Liver (tissue), 3 donors: ENCODE measurements at regions not wholly inside any gene's neighbourhood (a gene's known extent, or its start where the extent isn't known, plus 50 kb on each side); places are given as distances from the start of the nearest gene placed in this dataset.

Experiments
- GABPA ChIP-seq, 2 donors: IDR thresholded peaks in 1 of 2; conservative IDR thresholded peaks in 1 of 2; 2 replicates each; pipeline ENCODE4 v1.6.1; 2016; ENCODE audit warnings: antibody characterized with exemption in 2 of 2, mild to moderate bottlenecking in 1 of 2, moderate library complexity in 1 of 2
- JUND ChIP-seq, 2 donors: IDR thresholded peaks; 2 replicates each; pipeline ENCODE4 v1.6.1; 2016; ENCODE audit warnings: antibody characterized with exemption in 2 of 2
- RAD21 ChIP-seq, 2 donors: IDR thresholded peaks; 2 replicates each; pipeline ENCODE4 v1.6.1; 2016; ENCODE audit warnings: antibody characterized with exemption in 2 of 2, mild to moderate bottlenecking in 2 of 2
- RXRA ChIP-seq, 2 donors: IDR thresholded peaks; 2 replicates each; pipeline ENCODE4 v1.6.1; 2017 to 2018; ENCODE audit warnings: antibody characterized with exemption in 2 of 2, mild to moderate bottlenecking in 1 of 2
- SP1 ChIP-seq: IDR thresholded peaks from 2 replicates; pipeline ENCODE4 v1.6.1; 2018; ENCODE audit warnings: antibody characterized with exemption, mild to moderate bottlenecking
- TAF1 ChIP-seq: conservative IDR thresholded peaks from 2 replicates; pipeline ENCODE4 v1.6.1; 2016; ENCODE audit warnings: antibody characterized with exemption, mild to moderate bottlenecking
- YY1 ChIP-seq: IDR thresholded peaks from 2 replicates; pipeline ENCODE4 v1.6.1; 2016; ENCODE audit warnings: antibody characterized with exemption, mild to moderate bottlenecking
- TF ChIP-seq, protein P1 (sequence below): fragments of 150-350 bp; IDR thresholded peaks from 2 replicates; pipeline ENCODE4 v1.5.1; 2017; ENCODE audit warnings: improper control_type of control experiment, low read depth, low read length; ENCODE audit not compliant: missing input control
- TF ChIP-seq, protein P2 (sequence below): IDR thresholded peaks from 2 replicates; pipeline ENCODE4 v1.6.1; 2016; ENCODE audit warnings: antibody characterized with exemption
- donor health status: healthy.
- donor health status: healthy.

DNA sequence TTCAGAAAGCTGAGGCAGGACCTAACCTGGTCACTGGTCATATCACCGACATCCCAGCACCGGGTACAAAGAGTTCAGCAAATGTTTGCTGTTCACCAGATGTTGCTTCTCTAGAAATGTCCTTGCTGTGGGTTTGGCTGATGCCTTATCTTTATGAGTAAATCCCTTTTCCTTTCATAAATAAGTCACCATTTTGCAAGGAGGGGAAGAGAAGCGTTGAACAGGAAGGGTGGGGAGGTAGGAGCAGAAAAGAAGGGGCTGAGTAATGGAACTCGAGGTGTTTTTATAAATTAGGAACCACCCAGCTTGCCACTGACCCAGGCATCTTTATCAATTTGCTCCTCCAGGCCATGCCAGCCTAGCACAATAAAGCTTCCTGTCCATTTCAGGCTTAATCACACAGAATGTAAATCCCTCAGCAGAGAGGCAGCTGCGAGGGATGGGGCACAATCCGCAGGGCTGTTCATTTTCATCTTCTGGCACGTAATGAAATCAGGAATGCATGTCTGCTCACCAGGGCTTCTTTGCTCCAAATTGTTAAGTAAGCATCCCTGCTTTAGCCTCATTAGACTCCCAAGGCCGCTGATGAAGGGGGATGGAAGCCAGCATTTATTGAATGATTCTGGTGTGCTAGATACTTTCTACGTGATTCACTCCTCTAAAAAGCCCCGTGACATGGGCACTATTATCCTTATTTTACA is 371.9 kb upstream of the CHD6 start:
- no peak for TF ChIP-seq YY1
- TF ChIP-seq, protein P1, sequence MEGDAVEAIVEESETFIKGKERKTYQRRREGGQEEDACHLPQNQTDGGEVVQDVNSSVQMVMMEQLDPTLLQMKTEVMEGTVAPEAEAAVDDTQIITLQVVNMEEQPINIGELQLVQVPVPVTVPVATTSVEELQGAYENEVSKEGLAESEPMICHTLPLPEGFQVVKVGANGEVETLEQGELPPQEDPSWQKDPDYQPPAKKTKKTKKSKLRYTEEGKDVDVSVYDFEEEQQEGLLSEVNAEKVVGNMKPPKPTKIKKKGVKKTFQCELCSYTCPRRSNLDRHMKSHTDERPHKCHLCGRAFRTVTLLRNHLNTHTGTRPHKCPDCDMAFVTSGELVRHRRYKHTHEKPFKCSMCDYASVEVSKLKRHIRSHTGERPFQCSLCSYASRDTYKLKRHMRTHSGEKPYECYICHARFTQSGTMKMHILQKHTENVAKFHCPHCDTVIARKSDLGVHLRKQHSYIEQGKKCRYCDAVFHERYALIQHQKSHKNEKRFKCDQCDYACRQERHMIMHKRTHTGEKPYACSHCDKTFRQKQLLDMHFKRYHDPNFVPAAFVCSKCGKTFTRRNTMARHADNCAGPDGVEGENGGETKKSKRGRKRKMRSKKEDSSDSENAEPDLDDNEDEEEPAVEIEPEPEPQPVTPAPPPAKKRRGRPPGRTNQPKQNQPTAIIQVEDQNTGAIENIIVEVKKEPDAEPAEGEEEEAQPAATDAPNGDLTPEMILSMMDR, result no peak
- TF ChIP-seq RXRA (IDR thresholded peaks at IDR 0.05), result no peak
- no peak for TF ChIP-seq GABPA (IDR thresholded peaks at IDR 0.05 in 1 of 2, conservative IDR thresholded peaks at IDR 0.05 in 1 of 2)
- TF ChIP-seq JUND (IDR thresholded peaks at IDR 0.05), result no peak
- TF ChIP-seq, protein P2, sequence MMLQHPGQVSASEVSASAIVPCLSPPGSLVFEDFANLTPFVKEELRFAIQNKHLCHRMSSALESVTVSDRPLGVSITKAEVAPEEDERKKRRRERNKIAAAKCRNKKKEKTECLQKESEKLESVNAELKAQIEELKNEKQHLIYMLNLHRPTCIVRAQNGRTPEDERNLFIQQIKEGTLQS, result no peak
- TF ChIP-seq SP1, result no peak
- TF ChIP-seq TAF1, result no peak
- no peak for TF ChIP-seq RAD21 (IDR thresholded peaks at IDR 0.05)
